ENCODE measurements at regions not wholly inside any gene's neighbourhood (a gene's known extent, or its start where the extent isn't known, plus 50 kb on each side); places are given as distances from the start of the nearest gene placed in this dataset.

DNA sequence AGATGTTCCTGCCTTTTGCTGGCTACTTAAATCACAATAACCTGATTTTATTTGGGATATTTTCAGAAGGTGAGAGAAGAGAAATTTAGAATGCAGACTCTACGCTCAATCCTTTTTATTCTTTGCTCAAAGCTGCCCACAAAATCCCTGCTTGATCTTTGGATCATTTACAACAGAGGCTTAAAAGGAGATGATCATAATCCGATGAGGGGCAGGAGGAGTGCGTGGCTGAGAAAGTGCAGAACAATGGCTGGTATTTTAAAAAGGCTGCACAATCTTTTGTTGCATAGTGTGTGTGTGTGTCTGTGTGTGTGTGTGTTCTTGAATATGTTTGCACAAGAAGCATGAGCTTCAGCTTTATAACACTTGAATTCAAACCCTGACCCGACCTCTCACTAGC, 256.3 kb upstream of the MYT1L start:
- intact Hi-C loops (cut with DNase I; ENCODE audit: low total_unique reads) = no loop called here
- Histone ChIP-seq H3K4me1 (no peaks in the 10 kb centered on the region), H3K27ac (no peak overlapping the region), H3K36me3 (no peaks in the 10 kb centered on the region), H3K27me3 (no peaks in the 10 kb centered on the region), H3K9me3 (no peaks in the 10 kb centered on the region), H3K4me3 (no peak overlapping the region)
- no peak for DNase-seq
- no peak for TF ChIP-seq POLR2A (IDR thresholded peaks at IDR 0.05)
- TF ChIP-seq CTCF (IDR thresholded peaks at IDR 0.05 in 4 of 5, conservative IDR thresholded peaks at IDR 0.05 in 1 of 5) = no peak
- no peak for ATAC-seq
- in situ Hi-C loops (cut with MboI; ENCODE audit: low sequenced_read_pairs in 4 of 4) = no loop called here

- Histone ChIP-seq H3K4me3 (no peak overlapping the region), H3K27me3 (no peaks in the 10 kb centered on the region), H3K27ac (no peak overlapping the region), H3K9me3 (no peaks in the 10 kb centered on the region), H3K4me1 (no peaks in the 10 kb centered on the region), H3K36me3 (no peaks in the 10 kb centered on the region)
- in situ Hi-C loops (cut with MboI; ENCODE audit: low sequenced_read_pairs in 4 of 4) (no loop called here), intact Hi-C loops (cut with DNase I; ENCODE audit: low total_unique reads) (no loop called here)
- DNase-seq (no peak), ATAC-seq (no peak)
- no peak for TF ChIP-seq POLR2A (IDR thresholded peaks at IDR 0.05)
- no peak for TF ChIP-seq CTCF (IDR thresholded peaks at IDR 0.05 in 4 of 5, conservative IDR thresholded peaks at IDR 0.05 in 1 of 5)
Measured at GRCh38 chr2:2586931-2587330, 255.9 kb upstream of the MYT1L start.

DNA sequence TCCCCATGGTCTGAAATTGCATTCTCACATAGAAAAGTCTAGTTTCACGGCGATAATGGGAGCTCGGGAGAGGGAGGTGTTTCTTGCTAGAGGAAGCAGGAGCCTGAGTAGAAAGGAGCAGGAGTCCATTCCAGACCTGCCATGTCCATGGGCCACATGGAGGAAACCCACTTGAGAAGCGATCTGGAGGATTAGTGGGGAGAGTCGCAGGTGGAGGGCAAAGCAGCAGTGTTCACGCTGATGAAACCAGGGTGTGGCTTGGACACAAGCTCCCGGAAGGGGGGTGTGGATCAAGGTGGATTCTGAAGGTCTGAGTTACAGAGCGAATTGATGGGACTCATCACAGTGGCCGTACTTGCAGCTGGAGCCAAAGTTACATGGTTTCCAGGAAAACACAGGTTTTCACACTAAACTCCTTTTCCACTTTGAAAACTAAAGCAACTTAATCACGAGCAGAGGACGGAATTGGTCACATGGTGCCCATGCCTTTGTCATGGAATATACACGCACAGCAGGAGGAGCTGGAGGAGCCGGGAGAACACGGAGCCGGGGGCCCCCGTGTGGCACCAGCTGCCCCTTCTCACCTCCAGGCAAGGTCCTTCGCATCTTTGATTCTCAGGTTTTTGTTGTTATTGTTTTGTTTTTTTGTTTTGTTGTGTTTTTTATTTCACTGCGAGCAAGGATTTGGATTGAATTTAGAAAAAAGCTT, 255.1 kb upstream of the MYT1L start:
- Histone ChIP-seq H3K4me3 (no peak overlapping the region), H3K36me3 (no peaks in the 10 kb centered on the region), H3K9me3 (no peaks in the 10 kb centered on the region), H3K27me3 (no peaks in the 10 kb centered on the region), H3K4me1 (no peaks in the 10 kb centered on the region), H3K27ac (no peak overlapping the region)
- DNase-seq (no peak), ATAC-seq (no peak)
- in situ Hi-C loops (cut with MboI; ENCODE audit: low sequenced_read_pairs in 4 of 4) = no loop called here
- TF ChIP-seq CTCF (IDR thresholded peaks at IDR 0.05 in 4 of 5, conservative IDR thresholded peaks at IDR 0.05 in 1 of 5) = no peak
- no peak for TF ChIP-seq POLR2A (IDR thresholded peaks at IDR 0.05)
- intact Hi-C loops (cut with DNase I; ENCODE audit: low total_unique reads) = no loop called here

GRCh38 chr2:2582998-2583545, 252.0 kb upstream of the MYT1L start:
- no peak overlapping the region for H3K4me3 ChIP-seq
- in situ Hi-C loops (cut with MboI; ENCODE audit: low sequenced_read_pairs in 4 of 4) (no loop called here), intact Hi-C loops (cut with DNase I; ENCODE audit: low total_unique reads) (no loop called here)

More at GRCh38 chr2:2582998-2583545, 252.0 kb upstream of the MYT1L start:
- no peaks in the 10 kb centered on the region for H3K9me3 ChIP-seq
- DNase-seq = no peak
- TF ChIP-seq CTCF (IDR thresholded peaks at IDR 0.05 in 4 of 5, conservative IDR thresholded peaks at IDR 0.05 in 1 of 5) (no peak), POLR2A (IDR thresholded peaks at IDR 0.05) (no peak)
- H3K36me3 ChIP-seq = no peaks in the 10 kb centered on the region
- no peaks in the 10 kb centered on the region for H3K4me1 ChIP-seq
- H3K27ac ChIP-seq = no peak overlapping the region
- no peaks in the 10 kb centered on the region for H3K27me3 ChIP-seq
- no peak for ATAC-seq

All from gastrocnemius medialis (tissue), 4 donors.